ENCODE measurements at regions not wholly inside any gene's neighbourhood (a gene's known extent, or its start where the extent isn't known, plus 50 kb on each side); places are given as distances from the start of the nearest gene placed in this dataset.

DNA sequence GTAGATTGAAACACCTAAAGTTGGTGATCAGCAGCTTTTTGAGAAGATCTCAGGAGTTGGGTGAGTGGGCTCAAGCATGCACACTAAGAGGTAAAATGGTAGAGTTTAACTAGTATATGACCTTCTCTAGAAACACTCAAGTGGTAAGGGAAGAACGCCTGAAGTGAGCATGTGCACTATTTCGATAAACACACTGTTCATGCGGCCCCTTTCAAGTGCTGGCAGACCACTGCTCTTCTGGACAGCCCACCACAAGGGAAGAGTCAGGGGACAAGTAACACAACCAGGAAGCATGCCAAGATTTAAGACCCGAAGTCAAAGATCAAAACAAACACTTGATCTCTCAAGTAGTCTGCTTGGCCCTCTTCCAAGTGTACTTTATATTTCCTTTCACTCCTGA, 519.5 kb upstream of the ZWINT start:
- H3K27ac ChIP-seq (ENCODE audit: low read depth, low read length), result no peak overlapping the region
- no peaks in the 10 kb centered on the region for H3K9me3 ChIP-seq (ENCODE audit: control insufficient read depth in 2 of 3, low read length in 3 of 3)
- H3K36me3 Mint-ChIP-seq, result no peaks in the 10 kb centered on the region
- no peaks in the 10 kb centered on the region for H3K4me1 Mint-ChIP-seq
- H3K4me3 ChIP-seq (ENCODE audit: low read length), result no peak overlapping the region
- H3K27ac Mint-ChIP-seq, result no peak overlapping the region
- ATAC-seq (no peak), DNase-seq (no peak)
- H3K4me3 Mint-ChIP-seq, result no peak overlapping the region
- no peaks in the 10 kb centered on the region for H3K27me3 Mint-ChIP-seq
- intact Hi-C loops (cut with micrococcal nuclease), result no loop called here
- peaks cover 0 to 18% (median 3%) of the 10 kb centered on the region in 11 donors for H3K9me3 Mint-ChIP-seq
- ChIA-PET CTCF (no interaction called here), POLR2A (no interaction called here)
- H3K27me3 ChIP-seq (ENCODE audit: control insufficient read depth in 2 of 2, insufficient read depth in 2 of 2, low read length in 2 of 2), result no peaks in the 10 kb centered on the region
- H3K4me1 ChIP-seq (ENCODE audit: control insufficient read depth in 2 of 2, insufficient read depth in 2 of 2, low read length in 2 of 2), result no peaks in the 10 kb centered on the region
- no peaks in the 10 kb centered on the region for H3K36me3 ChIP-seq (ENCODE audit: control insufficient read depth in 2 of 3, insufficient read depth in 3 of 3, low read length in 3 of 3)

DNA sequence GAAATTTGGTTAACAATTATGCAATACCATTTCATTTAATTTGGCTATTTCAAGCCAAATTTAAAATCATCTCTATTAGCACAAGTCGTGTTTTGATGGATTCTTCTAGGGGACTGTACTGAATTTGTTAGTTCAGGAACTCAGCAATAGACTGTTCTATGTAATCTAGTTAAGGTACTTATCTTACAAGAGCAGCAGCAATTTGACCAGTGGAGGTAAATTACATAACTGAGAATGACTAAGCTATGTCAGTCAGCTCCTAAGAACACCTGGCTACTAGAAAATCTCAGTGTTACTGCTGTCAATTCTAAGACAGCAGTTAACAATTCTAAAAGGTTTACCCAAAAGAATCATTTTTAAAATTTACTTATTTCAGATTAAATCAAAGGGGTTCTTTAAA, 513.9 kb upstream of the ZWINT start:
- H3K4me1 Mint-ChIP-seq, result no peaks in the 10 kb centered on the region
- CTCF ChIA-PET, result no interaction called here
- no peaks in the 10 kb centered on the region for H3K36me3 Mint-ChIP-seq

DNA sequence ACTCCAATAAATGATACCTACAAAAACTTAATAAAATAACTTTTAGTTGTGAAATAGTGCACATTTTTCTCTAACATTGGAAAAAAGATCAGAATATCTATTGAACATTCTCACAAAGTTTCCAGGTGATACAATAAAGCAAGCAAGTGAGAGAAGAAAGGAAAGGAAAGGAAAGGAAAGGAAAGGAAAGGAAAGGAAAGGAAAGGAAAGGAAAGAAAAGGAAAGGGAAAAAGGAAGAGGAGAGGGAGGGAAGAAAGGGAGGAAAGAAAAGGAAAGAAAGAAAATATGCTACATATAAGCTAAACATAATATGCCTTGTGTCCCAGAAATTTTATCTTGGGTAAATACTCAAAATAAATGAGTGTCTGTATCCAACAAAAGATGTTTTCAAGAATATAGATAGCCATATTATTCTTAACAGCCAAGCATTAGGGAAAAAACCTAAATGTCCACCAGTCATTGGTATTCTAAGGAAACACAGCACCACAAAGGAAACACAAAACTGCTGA, 510.2 kb upstream of the ZWINT start:
- ChIA-PET CTCF (no interaction called here), POLR2A (no interaction called here)
- no peaks in the 10 kb centered on the region for H3K4me1 ChIP-seq (ENCODE audit: control insufficient read depth in 2 of 2, insufficient read depth in 2 of 2, low read length in 2 of 2)
- H3K36me3 ChIP-seq (ENCODE audit: control insufficient read depth in 2 of 3, insufficient read depth in 3 of 3, low read length in 3 of 3), result no peaks in the 10 kb centered on the region
- no peak for DNase-seq
- intact Hi-C loops (cut with micrococcal nuclease), result no loop called here
- H3K9me3 ChIP-seq (ENCODE audit: control insufficient read depth in 2 of 3, low read length in 3 of 3), result no peaks in the 10 kb centered on the region
- Mint-ChIP-seq H3K36me3 (no peaks in the 10 kb centered on the region), H3K27ac (no peak overlapping the region), H3K4me3 (no peak overlapping the region), H3K4me1 (no peaks in the 10 kb centered on the region), H3K9me3 (peaks cover 0 to 17% (median 5%) of the 10 kb centered on the region in 11 donors), H3K27me3 (no peaks in the 10 kb centered on the region)
- no peaks in the 10 kb centered on the region for H3K27me3 ChIP-seq (ENCODE audit: control insufficient read depth in 2 of 2, insufficient read depth in 2 of 2, low read length in 2 of 2)
- H3K4me3 ChIP-seq (ENCODE audit: low read length), result no peak overlapping the region
- no peak for ATAC-seq
- H3K27ac ChIP-seq (ENCODE audit: low read depth, low read length), result no peak overlapping the region

More for the DNA sequence above, 513.9 kb upstream of the ZWINT start:
- DNase-seq, result no peak
- no peak for ATAC-seq
- no peak overlapping the region for H3K4me3 Mint-ChIP-seq
- intact Hi-C loops (cut with micrococcal nuclease), result no loop called here
- no peak overlapping the region for H3K27ac ChIP-seq (ENCODE audit: low read depth, low read length)
- no peaks in the 10 kb centered on the region for H3K27me3 Mint-ChIP-seq
- no peaks in the 10 kb centered on the region for H3K4me1 ChIP-seq (ENCODE audit: control insufficient read depth in 2 of 2, insufficient read depth in 2 of 2, low read length in 2 of 2)
- POLR2A ChIA-PET, result no interaction called here
- H3K36me3 ChIP-seq (ENCODE audit: control insufficient read depth in 2 of 3, insufficient read depth in 3 of 3, low read length in 3 of 3), result no peaks in the 10 kb centered on the region
- H3K27ac Mint-ChIP-seq, result no peak overlapping the region
- peaks cover 0 to 24% (median 6%) of the 10 kb centered on the region in 11 donors for H3K9me3 Mint-ChIP-seq
- H3K27me3 ChIP-seq (ENCODE audit: control insufficient read depth in 2 of 2, insufficient read depth in 2 of 2, low read length in 2 of 2), result no peaks in the 10 kb centered on the region
- H3K9me3 ChIP-seq (ENCODE audit: control insufficient read depth in 2 of 3, low read length in 3 of 3), result no peaks in the 10 kb centered on the region
- no peak overlapping the region for H3K4me3 ChIP-seq (ENCODE audit: low read length)

DNA sequence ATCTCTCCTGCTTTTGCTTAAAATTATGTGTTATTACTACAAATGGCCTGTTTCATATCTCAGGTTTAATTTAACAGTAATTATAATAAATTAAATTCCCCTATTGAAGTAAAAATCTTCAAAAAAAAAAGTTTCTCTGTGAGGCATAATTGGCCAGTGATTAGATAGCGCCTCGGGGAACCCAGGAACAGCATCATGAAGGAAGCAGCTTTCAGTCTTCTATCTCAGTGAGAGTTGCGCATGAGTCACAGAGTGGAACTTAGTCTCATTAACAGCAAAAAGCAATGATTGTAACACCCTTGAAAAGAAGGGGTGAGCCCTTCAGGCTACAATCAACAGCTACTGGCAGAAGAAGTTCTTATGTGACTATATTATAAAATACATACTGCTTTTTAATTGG, 506.2 kb upstream of the ZWINT start:
- no peaks in the 10 kb centered on the region for H3K27me3 Mint-ChIP-seq
- no peaks in the 10 kb centered on the region for H3K36me3 Mint-ChIP-seq
- H3K4me3 ChIP-seq (ENCODE audit: low read length), result no peak overlapping the region
- no peaks in the 10 kb centered on the region for H3K9me3 ChIP-seq (ENCODE audit: control insufficient read depth in 2 of 3, low read length in 3 of 3)
- peaks cover 0 to 14% (median 6%) of the 10 kb centered on the region in 11 donors for H3K9me3 Mint-ChIP-seq
- no peaks in the 10 kb centered on the region for H3K27me3 ChIP-seq (ENCODE audit: control insufficient read depth in 2 of 2, insufficient read depth in 2 of 2, low read length in 2 of 2)
- no peaks in the 10 kb centered on the region for H3K4me1 Mint-ChIP-seq
- no peak for DNase-seq
- no peaks in the 10 kb centered on the region for H3K36me3 ChIP-seq (ENCODE audit: control insufficient read depth in 2 of 3, insufficient read depth in 3 of 3, low read length in 3 of 3)
- no peaks in the 10 kb centered on the region for H3K4me1 ChIP-seq (ENCODE audit: control insufficient read depth in 2 of 2, insufficient read depth in 2 of 2, low read length in 2 of 2)
- H3K27ac Mint-ChIP-seq, result no peak overlapping the region
- no peak overlapping the region for H3K27ac ChIP-seq (ENCODE audit: low read depth, low read length)
- intact Hi-C loops (cut with micrococcal nuclease), result no loop called here
- ATAC-seq, result no peak
- no peak overlapping the region for H3K4me3 Mint-ChIP-seq
- POLR2A ChIA-PET, result no interaction called here
- CTCF ChIA-PET, result no interaction called here

DNA sequence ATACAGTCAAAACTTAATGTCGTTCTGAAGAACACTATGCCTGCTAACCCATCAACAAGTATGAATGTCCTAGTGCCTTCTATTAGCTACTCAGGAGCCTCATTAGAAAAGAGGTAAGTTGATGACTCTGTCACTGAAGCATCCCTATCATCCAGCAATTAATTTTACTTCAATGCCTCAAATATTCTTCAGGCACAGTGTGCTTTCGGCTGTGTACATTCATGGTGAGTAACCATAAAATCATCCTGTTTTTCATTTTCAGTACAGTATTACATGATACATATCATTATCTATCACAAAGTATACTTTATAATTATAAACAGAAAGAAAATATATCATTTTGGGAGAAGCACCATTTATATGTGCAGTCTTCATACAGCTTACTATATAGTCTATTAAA, 495.5 kb upstream of the ZWINT start:
- Mint-ChIP-seq H3K9me3 (peaks cover 0 to 13% (median 0%) of the 10 kb centered on the region in 11 donors), H3K27me3 (no peaks in the 10 kb centered on the region), H3K4me3 (no peak overlapping the region), H3K27ac (no peak overlapping the region), H3K4me1 (no peaks in the 10 kb centered on the region), H3K36me3 (no peaks in the 10 kb centered on the region)
- Histone ChIP-seq H3K9me3 (ENCODE audit: control insufficient read depth in 2 of 3, low read length in 3 of 3) (no peaks in the 10 kb centered on the region), H3K4me3 (ENCODE audit: low read length) (no peak overlapping the region), H3K27ac (ENCODE audit: low read depth, low read length) (no peak overlapping the region), H3K27me3 (ENCODE audit: control insufficient read depth in 2 of 2, insufficient read depth in 2 of 2, low read length in 2 of 2) (no peaks in the 10 kb centered on the region), H3K36me3 (ENCODE audit: control insufficient read depth in 2 of 3, insufficient read depth in 3 of 3, low read length in 3 of 3) (no peaks in the 10 kb centered on the region), H3K4me1 (ENCODE audit: control insufficient read depth in 2 of 2, insufficient read depth in 2 of 2, low read length in 2 of 2) (no peaks in the 10 kb centered on the region)
- DNase-seq (no peak), ATAC-seq (no peak)
- intact Hi-C loops (cut with micrococcal nuclease), result no loop called here
- CTCF ChIA-PET, result no interaction called here
- POLR2A ChIA-PET, result no interaction called here

DNA sequence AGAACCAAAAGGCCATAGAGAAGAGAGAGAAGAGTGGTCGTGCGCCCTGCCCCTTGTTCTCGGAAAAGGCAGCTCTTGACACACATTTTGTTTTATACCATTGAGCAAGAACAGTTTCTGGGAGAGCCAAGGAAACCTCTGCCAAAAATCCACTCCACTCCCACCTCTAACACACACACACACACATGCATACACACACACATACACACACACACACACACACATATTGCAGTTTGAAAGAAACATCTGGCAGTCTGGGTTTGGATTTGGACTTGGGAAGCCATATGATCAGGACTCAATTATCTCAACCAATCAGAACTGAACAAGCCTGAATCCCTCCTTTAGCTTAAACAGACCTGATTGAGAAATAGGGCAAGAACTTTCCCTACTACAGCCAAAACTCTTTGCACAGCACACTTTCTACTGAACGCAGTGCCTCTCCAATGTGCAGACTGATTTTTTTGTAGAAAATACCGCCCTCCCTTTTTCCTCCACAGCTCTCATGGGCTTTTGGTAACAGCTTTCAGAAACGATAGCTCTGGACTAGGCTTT, 484.0 kb upstream of the ZWINT start:
- Mint-ChIP-seq H3K27me3 (no peaks in the 10 kb centered on the region), H3K27ac (no peak overlapping the region), H3K36me3 (no peaks in the 10 kb centered on the region), H3K9me3 (peaks cover 0 to 17% (median 4%) of the 10 kb centered on the region in 11 donors), H3K4me3 (no peak overlapping the region), H3K4me1 (no peaks in the 10 kb centered on the region)
- Histone ChIP-seq H3K4me1 (ENCODE audit: control insufficient read depth in 2 of 2, insufficient read depth in 2 of 2, low read length in 2 of 2) (no peaks in the 10 kb centered on the region), H3K9me3 (ENCODE audit: control insufficient read depth in 2 of 3, low read length in 3 of 3) (no peaks in the 10 kb centered on the region), H3K4me3 (ENCODE audit: low read length) (no peak overlapping the region), H3K27me3 (ENCODE audit: control insufficient read depth in 2 of 2, insufficient read depth in 2 of 2, low read length in 2 of 2) (no peaks in the 10 kb centered on the region), H3K27ac (ENCODE audit: low read depth, low read length) (no peak overlapping the region), H3K36me3 (ENCODE audit: control insufficient read depth in 2 of 3, insufficient read depth in 3 of 3, low read length in 3 of 3) (no peaks in the 10 kb centered on the region)
- ChIA-PET POLR2A (no interaction called here), CTCF (no interaction called here)
- intact Hi-C loops (cut with micrococcal nuclease), result no loop called here
- DNase-seq, result no peak
- ATAC-seq, result no peak

DNA sequence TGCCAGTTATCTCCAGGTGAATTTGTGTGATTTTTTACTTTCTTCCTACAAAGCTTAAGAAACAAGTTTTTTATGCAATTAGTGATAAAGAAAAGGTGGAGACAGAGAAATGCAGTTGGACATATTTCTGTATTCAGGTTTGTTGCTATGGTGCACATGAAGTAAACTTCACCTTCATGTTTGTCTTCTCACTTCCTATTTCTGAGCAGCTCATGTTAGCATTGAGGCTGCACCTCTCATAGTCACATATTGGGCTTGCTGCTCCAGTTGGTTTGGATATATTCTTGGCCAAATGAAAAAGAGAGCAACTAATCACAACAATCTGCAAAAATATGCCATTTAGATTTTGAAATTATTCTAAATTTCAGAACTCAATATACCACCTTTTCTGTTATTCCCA, 475.6 kb upstream of the ZWINT start:
- no peak overlapping the region for H3K27ac ChIP-seq (ENCODE audit: low read depth, low read length)
- Mint-ChIP-seq H3K4me1 (no peaks in the 10 kb centered on the region), H3K4me3 (no peak overlapping the region), H3K27me3 (no peaks in the 10 kb centered on the region), H3K36me3 (no peaks in the 10 kb centered on the region), H3K9me3 (peaks cover 0 to 4% (median 2%) of the 10 kb centered on the region in 11 donors), H3K27ac (no peak overlapping the region)
- H3K9me3 ChIP-seq (ENCODE audit: control insufficient read depth in 2 of 3, low read length in 3 of 3), result no peaks in the 10 kb centered on the region
- H3K27me3 ChIP-seq (ENCODE audit: control insufficient read depth in 2 of 2, insufficient read depth in 2 of 2, low read length in 2 of 2), result no peaks in the 10 kb centered on the region
- ChIA-PET POLR2A (no interaction called here), CTCF (no interaction called here)
- ATAC-seq (no peak), DNase-seq (no peak)
- intact Hi-C loops (cut with micrococcal nuclease), result no loop called here
- H3K4me3 ChIP-seq (ENCODE audit: low read length), result no peak overlapping the region
- no peaks in the 10 kb centered on the region for H3K4me1 ChIP-seq (ENCODE audit: control insufficient read depth in 2 of 2, insufficient read depth in 2 of 2, low read length in 2 of 2)
- H3K36me3 ChIP-seq (ENCODE audit: control insufficient read depth in 2 of 3, insufficient read depth in 3 of 3, low read length in 3 of 3), result no peaks in the 10 kb centered on the region
